HCT116 (cell line): ENCODE measurements at regions not wholly inside any gene's neighbourhood (a gene's known extent, or its start where the extent isn't known, plus 50 kb on each side); places are given as distances from the start of the nearest gene placed in this dataset.

ENCODE experiments used
- ATAC-seq: fragments of 200-7000 bp; cut with Tn5 transposase; 2 replicates; pipeline ENCODE4 v1.9.1; 2020; ENCODE audit warnings: mild to moderate bottlenecking, moderate library complexity
- BruUV-seq: library from RNA; stranded (reverse); fragments of 400-500 nt; replicated peaks from 2 replicates; lab custom pipeline; 2021; lab: Mats Ljungman, UMichigan
- CTCF ChIA-PET: fragments of 300-600 bp; sonication (Branson Sonifier 250); formaldehyde crosslinking; loops from one replicate; lab custom pipeline; 2021; ENCODE audit warnings: antibody characterized with exemption; lab: Charles Lee
- POLR2A ChIA-PET: fragments of 300-600, 350-600 bp; sonication (Branson Sonifier 250); formaldehyde crosslinking; loops from one replicate; lab custom pipeline; 2021; ENCODE audit warnings: antibody characterized with exemption; lab: Charles Lee
- RAD21 ChIA-PET, 2 experiments: fragments of 300-600 bp; sonication (Branson Sonifier 250); formaldehyde crosslinking; loops; one replicate each; lab custom pipeline; 2023; ENCODE audit warnings: low total read pairs in 2 of 2; ENCODE audit not compliant: uncharacterized antibody in 2 of 2, unreplicated experiment in 2 of 2, low non-redundant PET in 1 of 2; lab: Charles Lee
- DNase-seq: peaks from one replicate; pipeline ENCODE4 v3.0.0-alpha.2; 2010; ENCODE audit warnings: low read depth, low spot score
- H2AFZ ChIP-seq: fragments of 200-600 bp; shearing (Covaris generic), sonication (generic); 2 replicates; pipeline ENCODE4 v1.6.1; 2017; ENCODE audit warnings: low read depth, mixed run types, mixed read lengths, antibody characterized with exemption, low read length; ENCODE audit not compliant: poor library complexity, severe bottlenecking
- H3K27ac ChIP-seq: 2 replicates; pipeline ENCODE4 v1.5.1; 2012; ENCODE audit warnings: low read depth, low read length
- H3K27me3 ChIP-seq: fragments of 200-600 bp; sonication (generic); 2 replicates; pipeline ENCODE4 v1.6.1; 2016; ENCODE audit warnings: mixed run types, low read length, mixed read lengths; ENCODE audit not compliant: insufficient read depth
- H3K36me3 ChIP-seq, 2 experiments: fragments of 200-500 bp in 1 of 2; fragments of 200-600 bp in 1 of 2; sonication (Bioruptor generic) in 1 of 2; sonication (generic) in 1 of 2; 2 replicates each; pipeline versions ENCODE4 v1.5.1 to v1.6.1; 2014 to 2016; ENCODE audit warnings: low read length in 2 of 2, inconsistent platforms in 1 of 2, mixed read lengths in 1 of 2, mixed run types in 1 of 2; ENCODE audit not compliant: insufficient read depth in 2 of 2, control insufficient read depth in 1 of 2
- H3K4me1 ChIP-seq, 2 experiments: fragments of 200-600 bp in 1 of 2; sonication (generic) in 1 of 2; 2 replicates each; pipeline versions ENCODE4 v1.5.1 to v1.6.1; 2012 to 2017; ENCODE audit warnings: low read length in 2 of 2, inconsistent platforms in 1 of 2, mild to moderate bottlenecking in 1 of 2, mixed read lengths in 1 of 2, mixed run types in 1 of 2, moderate library complexity in 1 of 2; ENCODE audit not compliant: insufficient read depth in 2 of 2, control insufficient read depth in 1 of 2
- H3K4me2 ChIP-seq: fragments of 200-600 bp; sonication (generic); 2 replicates; pipeline ENCODE4 v1.6.1; 2017; ENCODE audit warnings: mixed run types, low read length, mixed read lengths
- H3K4me3 ChIP-seq, 2 experiments: fragments of 200-600 bp in 1 of 2; sonication (generic) in 1 of 2; replicated peaks in 1 of 2; 2 replicates each; pipeline ENCODE4 v1.5.1; 2011 to 2016; ENCODE audit warnings: low read length in 2 of 2, control low read depth in 1 of 2, low read depth in 1 of 2, mild to moderate bottlenecking in 1 of 2, mixed read lengths in 1 of 2, mixed run types in 1 of 2
- H3K79me2 ChIP-seq: fragments of 200-600 bp; sonication (generic); 2 replicates; pipeline ENCODE4 v1.6.1; 2017; ENCODE audit warnings: mild to moderate bottlenecking, mixed run types, low read length, moderate library complexity, mixed read lengths; ENCODE audit not compliant: insufficient read depth
- H3K9ac ChIP-seq: fragments of 200-600 bp; sonication (generic); 2 replicates; pipeline ENCODE4 v1.6.1; 2016; ENCODE audit warnings: low read length, mixed read lengths
- H3K9me2 ChIP-seq: fragments of 200-600 bp; sonication (generic), shearing (Covaris generic); 2 replicates; pipeline ENCODE4 v1.6.1; 2017; ENCODE audit warnings: mixed run types, mild to moderate bottlenecking, moderate library complexity; ENCODE audit not compliant: insufficient read depth
- H3K9me3 ChIP-seq, 2 experiments: fragments of 200-500 bp in 1 of 2; fragments of 200-600 bp in 1 of 2; sonication (Bioruptor generic) in 1 of 2; sonication (generic) in 1 of 2; 2 replicates each; pipeline ENCODE4 v1.6.1; 2014 to 2017; ENCODE audit warnings: low read length in 2 of 2, mixed read lengths in 2 of 2, inconsistent platforms in 1 of 2, low read depth in 1 of 2, mild to moderate bottlenecking in 1 of 2, mixed run types in 1 of 2, moderate library complexity in 1 of 2; ENCODE audit not compliant: control insufficient read depth in 1 of 2, insufficient read depth in 1 of 2
- H4K20me1 ChIP-seq: fragments of 200-600 bp; sonication (generic), shearing (Covaris generic); 2 replicates; pipeline ENCODE4 v1.6.1; 2017; ENCODE audit warnings: mixed run types, mild to moderate bottlenecking, moderate library complexity; ENCODE audit not compliant: insufficient read depth
- ATF3 ChIP-seq: IDR thresholded peaks from 2 replicates; pipeline ENCODE4 v1.6.1; 2012
- CBX3 ChIP-seq: IDR thresholded peaks from 2 replicates; pipeline ENCODE4 v1.6.1; 2012; ENCODE audit warnings: low read depth
- ELF1 ChIP-seq: IDR thresholded peaks from 2 replicates; pipeline ENCODE4 v1.6.1; 2012; ENCODE audit warnings: low read depth, borderline replicate concordance
- EZH2 ChIP-seq: fragments of 200-600 bp; sonication (generic); IDR thresholded peaks from 2 replicates; pipeline ENCODE4 v1.6.1; 2017; ENCODE audit warnings: antibody characterized with exemption, mixed run types
- EZH2phosphoT487 ChIP-seq: fragments of 200-600 bp; IDR thresholded peaks from 2 replicates; pipeline ENCODE4 v1.6.1; 2018; ENCODE audit warnings: antibody characterized with exemption, borderline replicate concordance
- MAX ChIP-seq: IDR thresholded peaks from 2 replicates; pipeline ENCODE4 v1.6.1; 2012
- POLR2AphosphoS5 ChIP-seq: IDR thresholded peaks from 2 replicates; pipeline ENCODE4 v1.6.1; 2011; ENCODE audit warnings: mild to moderate bottlenecking, low read depth, low read length, moderate library complexity
- SP1 ChIP-seq: IDR thresholded peaks from 2 replicates; pipeline ENCODE4 v1.6.1; 2012; ENCODE audit warnings: low read depth
- ZFX ChIP-seq: fragments of 450-650 bp; IDR thresholded peaks from 2 replicates; pipeline ENCODE4 v1.6.1; 2017
- intact Hi-C: fragments of 100-400 bp; cut with micrococcal nuclease; formaldehyde crosslinking; loops from 2 replicates; pipeline ENCODE4 v1.10.0; 2022
- TF ChIP-seq, protein P1 (sequence below): IDR thresholded peaks from 2 replicates; pipeline ENCODE4 v1.6.1; 2011; ENCODE audit warnings: mild to moderate bottlenecking, low read length, moderate library complexity; ENCODE audit not compliant: insufficient replicate concordance; ENCODE audit errors: extremely low read depth
- TF ChIP-seq, protein P2 (sequence below): IDR thresholded peaks from 2 replicates; pipeline ENCODE4 v1.6.1; 2012; ENCODE audit warnings: low read depth

- POLR2A ChIA-PET: no interaction called here
- no peaks in the 10 kb centered on the region for H3K4me1 ChIP-seq
- H3K9me2 ChIP-seq: no peaks in the 10 kb centered on the region
- H3K36me3 ChIP-seq: no peaks in the 10 kb centered on the region
- H3K4me3 ChIP-seq: no peak overlapping the region
- DNase-seq: no peak
- H3K4me2 ChIP-seq: no peak overlapping the region
- no peak overlapping the region for H3K27ac ChIP-seq
- no TSS peak for BruUV-seq
- no peak overlapping the region for H2AFZ ChIP-seq
- TF ChIP-seq SP1 (no peak), ELF1 (no peak), POLR2AphosphoS5 (no peak), MAX (no peak), EZH2phosphoT487 (no peak), EZH2 (no peak), ZFX (no peak), CBX3 (no peak), ATF3 (no peak)
- TF ChIP-seq, protein P1, sequence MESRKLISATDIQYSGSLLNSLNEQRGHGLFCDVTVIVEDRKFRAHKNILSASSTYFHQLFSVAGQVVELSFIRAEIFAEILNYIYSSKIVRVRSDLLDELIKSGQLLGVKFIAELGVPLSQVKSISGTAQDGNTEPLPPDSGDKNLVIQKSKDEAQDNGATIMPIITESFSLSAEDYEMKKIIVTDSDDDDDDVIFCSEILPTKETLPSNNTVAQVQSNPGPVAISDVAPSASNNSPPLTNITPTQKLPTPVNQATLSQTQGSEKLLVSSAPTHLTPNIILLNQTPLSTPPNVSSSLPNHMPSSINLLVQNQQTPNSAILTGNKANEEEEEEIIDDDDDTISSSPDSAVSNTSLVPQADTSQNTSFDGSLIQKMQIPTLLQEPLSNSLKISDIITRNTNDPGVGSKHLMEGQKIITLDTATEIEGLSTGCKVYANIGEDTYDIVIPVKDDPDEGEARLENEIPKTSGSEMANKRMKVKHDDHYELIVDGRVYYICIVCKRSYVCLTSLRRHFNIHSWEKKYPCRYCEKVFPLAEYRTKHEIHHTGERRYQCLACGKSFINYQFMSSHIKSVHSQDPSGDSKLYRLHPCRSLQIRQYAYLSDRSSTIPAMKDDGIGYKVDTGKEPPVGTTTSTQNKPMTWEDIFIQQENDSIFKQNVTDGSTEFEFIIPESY: no peak
- TF ChIP-seq, protein P2, sequence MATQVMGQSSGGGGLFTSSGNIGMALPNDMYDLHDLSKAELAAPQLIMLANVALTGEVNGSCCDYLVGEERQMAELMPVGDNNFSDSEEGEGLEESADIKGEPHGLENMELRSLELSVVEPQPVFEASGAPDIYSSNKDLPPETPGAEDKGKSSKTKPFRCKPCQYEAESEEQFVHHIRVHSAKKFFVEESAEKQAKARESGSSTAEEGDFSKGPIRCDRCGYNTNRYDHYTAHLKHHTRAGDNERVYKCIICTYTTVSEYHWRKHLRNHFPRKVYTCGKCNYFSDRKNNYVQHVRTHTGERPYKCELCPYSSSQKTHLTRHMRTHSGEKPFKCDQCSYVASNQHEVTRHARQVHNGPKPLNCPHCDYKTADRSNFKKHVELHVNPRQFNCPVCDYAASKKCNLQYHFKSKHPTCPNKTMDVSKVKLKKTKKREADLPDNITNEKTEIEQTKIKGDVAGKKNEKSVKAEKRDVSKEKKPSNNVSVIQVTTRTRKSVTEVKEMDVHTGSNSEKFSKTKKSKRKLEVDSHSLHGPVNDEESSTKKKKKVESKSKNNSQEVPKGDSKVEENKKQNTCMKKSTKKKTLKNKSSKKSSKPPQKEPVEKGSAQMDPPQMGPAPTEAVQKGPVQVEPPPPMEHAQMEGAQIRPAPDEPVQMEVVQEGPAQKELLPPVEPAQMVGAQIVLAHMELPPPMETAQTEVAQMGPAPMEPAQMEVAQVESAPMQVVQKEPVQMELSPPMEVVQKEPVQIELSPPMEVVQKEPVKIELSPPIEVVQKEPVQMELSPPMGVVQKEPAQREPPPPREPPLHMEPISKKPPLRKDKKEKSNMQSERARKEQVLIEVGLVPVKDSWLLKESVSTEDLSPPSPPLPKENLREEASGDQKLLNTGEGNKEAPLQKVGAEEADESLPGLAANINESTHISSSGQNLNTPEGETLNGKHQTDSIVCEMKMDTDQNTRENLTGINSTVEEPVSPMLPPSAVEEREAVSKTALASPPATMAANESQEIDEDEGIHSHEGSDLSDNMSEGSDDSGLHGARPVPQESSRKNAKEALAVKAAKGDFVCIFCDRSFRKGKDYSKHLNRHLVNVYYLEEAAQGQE: no peak
- TF ChIP-seq, all 23 proteins: peak for 0
- intact Hi-C loops: no loop called here
- Histone ChIP-seq H4K20me1 (no peaks in the 10 kb centered on the region), H3K9ac (no peak overlapping the region), H3K9me3 (no peaks in the 10 kb centered on the region), H3K27me3 (no peaks in the 10 kb centered on the region), H3K79me2 (no peaks in the 10 kb centered on the region)
- no peak for ATAC-seq
- ChIA-PET RAD21 (no interaction called here), CTCF (no interaction called here)
Observed at GRCh38 chr13:78499802-78500201, 103.5 kb downstream of the POU4F1 start.
